CD4-positive, alpha-beta memory T cell (primary cell): ENCODE measurements at regions not wholly inside any gene's neighbourhood (a gene's known extent, or its start where the extent isn't known, plus 50 kb on each side); places are given as distances from the start of the nearest gene placed in this dataset.

Source experiments
- CTCF ChIA-PET: fragments of 350-600 bp; sonication (Branson Sonifier 250); formaldehyde crosslinking; loops from one replicate; lab custom pipeline; 2021; ENCODE audit warnings: inconsistent platforms; ENCODE audit not compliant: partially characterized antibody; lab: Charles Lee
- POLR2A ChIA-PET: fragments of 350-600 bp; sonication (Branson Sonifier 250); formaldehyde crosslinking; loops from one replicate; lab custom pipeline; 2021; ENCODE audit not compliant: partially characterized antibody; lab: Charles Lee
- DNase-seq, 5 donors: peaks; one replicate each; pipeline versions ENCODE4 v3.0.0 to v3.0.0-alpha.2; 2020 to 2022; ENCODE audit warnings: mixed read lengths in 1 of 5
- H3K27ac ChIP-seq: one replicate; pipeline ENCODE4 v1.7.0; 2013; ENCODE audit warnings: low read depth, low read length
- H3K27me3 ChIP-seq: 2 replicates; pipeline ENCODE4 v1.7.0; 2013; ENCODE audit warnings: mild to moderate bottlenecking, low read length, moderate library complexity; ENCODE audit not compliant: insufficient read depth
- H3K36me3 ChIP-seq: 2 replicates; pipeline ENCODE4 v1.7.0; 2013; ENCODE audit warnings: mild to moderate bottlenecking, low read length, moderate library complexity; ENCODE audit not compliant: insufficient read depth
- H3K4me1 ChIP-seq: 2 replicates; pipeline ENCODE4 v1.7.0; 2013; ENCODE audit warnings: mild to moderate bottlenecking, low read length, moderate library complexity; ENCODE audit not compliant: insufficient read depth
- H3K4me3 ChIP-seq, 2 donors: one replicate each; pipeline ENCODE4 v1.7.0; 2013; ENCODE audit warnings: low read length in 2 of 2, mild to moderate bottlenecking in 1 of 2
- H3K9me3 ChIP-seq, 2 donors: one replicate each; pipeline ENCODE4 v1.7.0; 2013; ENCODE audit warnings: low read length in 2 of 2, control low read depth in 1 of 2; ENCODE audit not compliant: control insufficient read depth in 1 of 2
- H3K27ac Mint-ChIP-seq, 7 donors: one replicate each; pipeline ENCODE4 v1.8.0; 2020 to 2021; ENCODE audit warnings: mixed read lengths in 7 of 7, mild to moderate bottlenecking in 6 of 7, inconsistent platforms in 3 of 7, moderate library complexity in 3 of 7
- H3K27me3 Mint-ChIP-seq, 2 donors: one replicate each; pipeline ENCODE4 v1.8.0; 2020 to 2021; ENCODE audit warnings: mixed read lengths in 2 of 2
- H3K36me3 Mint-ChIP-seq, 2 donors: one replicate each; pipeline ENCODE4 v1.8.0; 2020 to 2021; ENCODE audit warnings: mixed read lengths in 2 of 2, inconsistent platforms in 1 of 2, mild to moderate bottlenecking in 1 of 2
- H3K4me1 Mint-ChIP-seq, 4 donors: one replicate each; pipeline ENCODE4 v1.8.0; 2020 to 2021; ENCODE audit warnings: mixed read lengths in 4 of 4, mild to moderate bottlenecking in 1 of 4
- H3K4me3 Mint-ChIP-seq, 8 donors: one replicate each; pipeline ENCODE4 v1.8.0; 2020 to 2021; ENCODE audit warnings: mixed read lengths in 8 of 8, mild to moderate bottlenecking in 7 of 8, moderate library complexity in 6 of 8, inconsistent platforms in 3 of 8
- H3K9me3 Mint-ChIP-seq, 8 donors: one replicate each; pipeline ENCODE4 v1.8.0; 2020 to 2021; ENCODE audit warnings: mixed read lengths in 8 of 8, mild to moderate bottlenecking in 5 of 8, inconsistent platforms in 3 of 8, moderate library complexity in 1 of 8
- intact Hi-C: fragments of 100-400 bp; cut with micrococcal nuclease; formaldehyde crosslinking; loops from one replicate; pipeline ENCODE4 v1.15.1; 2023

- Histone ChIP-seq H3K4me1 (peaks cover 7% of the 10 kb centered on the region), H3K9me3 (no peaks in the 10 kb centered on the region), H3K36me3 (no peaks in the 10 kb centered on the region), H3K4me3 (no peak overlapping the region), H3K27me3 (no peaks in the 10 kb centered on the region), H3K27ac (no peak overlapping the region)
- Mint-ChIP-seq H3K27me3 (peaks cover 0 to 2% of the 10 kb centered on the region in 2 donors), H3K9me3 (no peaks in the 10 kb centered on the region), H3K36me3 (no peaks in the 10 kb centered on the region), H3K4me1 (peaks cover 4 to 8% (median 4%) of the 10 kb centered on the region in 4 donors), H3K4me3 (no peak overlapping the region), H3K27ac (no peak overlapping the region)
- intact Hi-C loops, result no loop called here
- POLR2A ChIA-PET, result no interaction called here
- DNase-seq, result no peak
- CTCF ChIA-PET, result interaction anchor here (1.1 to 1.2 kb wide), 2 partner anchors 538 to 547 kb away, joined by 3 to 5 read pairs; no protein-coding TSS in a partner anchor
These were observed 52.5 kb upstream of the RPL34 start for GRCh38 chr4:108567831-108568230.

- H3K27me3 Mint-ChIP-seq, result peaks cover 0 to 2% of the 10 kb centered on the region in 2 donors
- intact Hi-C loops, result no loop called here
- no peaks in the 10 kb centered on the region for H3K36me3 ChIP-seq
- no peak overlapping the region for H3K27ac ChIP-seq
- DNase-seq, result no peak
- H3K36me3 Mint-ChIP-seq, result no peaks in the 10 kb centered on the region
- no peaks in the 10 kb centered on the region for H3K4me1 ChIP-seq
- H3K4me3 ChIP-seq, result no peak overlapping the region
- no peak overlapping the region for H3K27ac Mint-ChIP-seq
- no peaks in the 10 kb centered on the region for H3K9me3 ChIP-seq
- ChIA-PET POLR2A (no interaction called here), CTCF (interaction anchor here (2.8 kb wide), 1 partner anchor 11 kb away, joined by 11 read pairs; no protein-coding TSS in a partner anchor)
- H3K9me3 Mint-ChIP-seq, result no peaks in the 10 kb centered on the region
- no peaks in the 10 kb centered on the region for H3K27me3 ChIP-seq
- H3K4me3 Mint-ChIP-seq, result no peak overlapping the region
- peaks cover 0 to 4% (median 0%) of the 10 kb centered on the region in 4 donors for H3K4me1 Mint-ChIP-seq
These were observed 59.3 kb upstream of the RPL34 start for GRCh38 chr4:108561116-108561515.

GRCh38 chr4:108560616-108561015 lies 59.8 kb upstream of the RPL34 start:
- Histone ChIP-seq H3K27ac (no peak overlapping the region), H3K27me3 (no peaks in the 10 kb centered on the region), H3K36me3 (no peaks in the 10 kb centered on the region), H3K4me1 (no peaks in the 10 kb centered on the region), H3K4me3 (no peak overlapping the region), H3K9me3 (no peaks in the 10 kb centered on the region)
- no peak for DNase-seq
- intact Hi-C loops, result no loop called here
- H3K27ac Mint-ChIP-seq, result no peak overlapping the region
- H3K4me3 Mint-ChIP-seq, result no peak overlapping the region
- ChIA-PET CTCF (interaction anchor here (2.8 kb wide), 1 partner anchor 12 kb away, joined by 11 read pairs; no protein-coding TSS in a partner anchor), POLR2A (no interaction called here)
- peaks cover 0 to under 1% (median 0%) of the 10 kb centered on the region in 8 donors for H3K9me3 Mint-ChIP-seq
- peaks cover 0 to 2% of the 10 kb centered on the region in 2 donors for H3K27me3 Mint-ChIP-seq
- peaks cover 0 to 4% (median 0%) of the 10 kb centered on the region in 4 donors for H3K4me1 Mint-ChIP-seq
- peaks cover 0 to 3% of the 10 kb centered on the region in 2 donors for H3K36me3 Mint-ChIP-seq

- peaks cover 0 to 2% of the 10 kb centered on the region in 2 donors for H3K27me3 Mint-ChIP-seq
- peaks cover 0 to 4% of the 10 kb centered on the region in 2 donors for H3K36me3 Mint-ChIP-seq
- H3K9me3 ChIP-seq, result no peaks in the 10 kb centered on the region
- POLR2A ChIA-PET, result no interaction called here
- H3K4me1 ChIP-seq, result no peaks in the 10 kb centered on the region
- no peak overlapping the region for H3K27ac ChIP-seq
- H3K4me3 ChIP-seq, result no peak overlapping the region
- no peak overlapping the region for H3K4me3 Mint-ChIP-seq
- peaks cover 0 to 4% (median 0%) of the 10 kb centered on the region in 4 donors for H3K4me1 Mint-ChIP-seq
- H3K36me3 ChIP-seq, result no peaks in the 10 kb centered on the region
- intact Hi-C loops, result no loop called here
- H3K27ac Mint-ChIP-seq, result no peak overlapping the region
- DNase-seq, result no peak
- H3K9me3 Mint-ChIP-seq, result peaks cover 0 to 2% (median 0%) of the 10 kb centered on the region in 8 donors
- H3K27me3 ChIP-seq, result no peaks in the 10 kb centered on the region
- CTCF ChIA-PET, result interaction anchor here (1.0 to 2.8 kb wide), 2 partner anchors 12 to 541 kb away, joined by 4 to 11 read pairs; no protein-coding TSS in a partner anchor
These were observed 60.5 kb upstream of the RPL34 start for GRCh38 chr4:108559911-108560310.

GRCh38 chr4:108559068-108559793 lies 61.1 kb upstream of the RPL34 start:
- Histone ChIP-seq H3K4me3 (no peak overlapping the region), H3K27me3 (no peaks in the 10 kb centered on the region), H3K9me3 (no peaks in the 10 kb centered on the region), H3K36me3 (no peaks in the 10 kb centered on the region), H3K27ac (no peak overlapping the region), H3K4me1 (no peaks in the 10 kb centered on the region)
- H3K9me3 Mint-ChIP-seq, result peaks cover 0 to 2% (median 0%) of the 10 kb centered on the region in 8 donors
- peaks cover 0 to 2% (median 0%) of the 10 kb centered on the region in 4 donors for H3K4me1 Mint-ChIP-seq
- H3K27ac Mint-ChIP-seq, result no peak overlapping the region
- ChIA-PET CTCF (interaction anchor here (1.0 to 2.8 kb wide), 2 partner anchors 13 to 540 kb away, joined by 4 to 11 read pairs; no protein-coding TSS in a partner anchor), POLR2A (no interaction called here)
- no peak for DNase-seq
- peaks cover 0 to 2% of the 10 kb centered on the region in 2 donors for H3K27me3 Mint-ChIP-seq
- no peak overlapping the region for H3K4me3 Mint-ChIP-seq
- intact Hi-C loops, result no loop called here
- H3K36me3 Mint-ChIP-seq, result peaks cover 0 to 4% of the 10 kb centered on the region in 2 donors

- peaks cover 0 to 8% of the 10 kb centered on the region in 2 donors for H3K36me3 Mint-ChIP-seq
- H3K4me1 Mint-ChIP-seq, result peaks cover 0 to 2% (median 0%) of the 10 kb centered on the region in 4 donors
- no peaks in the 10 kb centered on the region for H3K9me3 ChIP-seq
- no peaks in the 10 kb centered on the region for H3K27me3 ChIP-seq
- no peak overlapping the region for H3K4me3 ChIP-seq
- H3K4me1 ChIP-seq, result no peaks in the 10 kb centered on the region
- no peak overlapping the region for H3K4me3 Mint-ChIP-seq
- no peak overlapping the region for H3K27ac ChIP-seq
- H3K27me3 Mint-ChIP-seq, result peaks cover 0 to 2% of the 10 kb centered on the region in 2 donors
- CTCF ChIA-PET, result interaction anchor here (0.8 to 1.0 kb wide), 2 partner anchors 16 to 522 kb away, joined by 3 read pairs; no protein-coding TSS in a partner anchor
- DNase-seq, result no peak
- intact Hi-C loops, result no loop called here
- H3K36me3 ChIP-seq, result no peaks in the 10 kb centered on the region
- POLR2A ChIA-PET, result no interaction called here
- H3K9me3 Mint-ChIP-seq, result peaks cover 0 to 9% (median 3%) of the 10 kb centered on the region in 8 donors
- H3K27ac Mint-ChIP-seq, result peak overlapping the region in 1 of 7 donors; percentile 3
These were observed 63.7 kb upstream of the RPL34 start for GRCh38 chr4:108556588-108557200.

GRCh38 chr4:108556166-108556565 lies 64.2 kb upstream of the RPL34 start:
- no peak overlapping the region for H3K27ac Mint-ChIP-seq
- CTCF ChIA-PET, result interaction anchor here (1.0 kb wide), 1 partner anchor 521 kb away, joined by 3 read pairs; no protein-coding TSS in a partner anchor
- H3K27ac ChIP-seq, result no peak overlapping the region
- no peaks in the 10 kb centered on the region for H3K36me3 ChIP-seq
- intact Hi-C loops, result no loop called here
- no peak for DNase-seq
- peaks cover 0 to 10% of the 10 kb centered on the region in 2 donors for H3K36me3 Mint-ChIP-seq
- H3K4me1 Mint-ChIP-seq, result no peaks in the 10 kb centered on the region
- H3K9me3 ChIP-seq, result no peaks in the 10 kb centered on the region
- no peaks in the 10 kb centered on the region for H3K27me3 ChIP-seq
- no peak overlapping the region for H3K4me3 ChIP-seq
- no peaks in the 10 kb centered on the region for H3K27me3 Mint-ChIP-seq
- H3K4me3 Mint-ChIP-seq, result no peak overlapping the region
- POLR2A ChIA-PET, result no interaction called here
- H3K9me3 Mint-ChIP-seq, result peaks cover 0 to 13% (median 4%) of the 10 kb centered on the region in 8 donors
- no peaks in the 10 kb centered on the region for H3K4me1 ChIP-seq
